Esophagus mucosa (tissue), 1 donor: ENCODE measurements at regions not wholly inside any gene's neighbourhood (a gene's known extent, or its start where the extent isn't known, plus 50 kb on each side); places are given as distances from the start of the nearest gene placed in this dataset.
A peak's percentile ranks its signal among the peaks of the same experiment; 100 is the strongest.

Source experiments
- ATAC-seq: fragments of 200-7000 bp; cut with Tn5 transposase; one replicate; pipeline ENCODE4 v1.9.1; 2020
- donor health status: DM: yes; HTN: yes; CAD: no.

DNA sequence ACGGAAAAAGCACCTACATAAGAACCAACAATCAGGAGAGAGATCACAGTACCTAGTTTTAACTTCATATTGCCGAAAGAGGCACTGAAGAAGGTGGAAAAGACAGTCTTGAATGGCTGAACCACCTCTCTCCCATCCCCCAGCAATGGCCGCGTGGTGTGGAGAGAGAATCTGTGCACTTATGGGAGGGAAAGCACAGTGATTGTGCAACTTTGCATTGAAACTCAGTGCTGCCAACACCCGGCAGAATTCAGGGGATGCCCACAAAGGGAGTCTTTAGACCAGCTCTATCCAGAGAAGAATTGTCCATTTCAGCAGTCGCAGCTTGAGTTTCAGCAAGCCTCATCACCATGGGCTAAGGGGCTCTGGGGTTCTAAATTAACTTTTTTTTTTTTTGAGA, 186.3 kb upstream of the USP25 start:
- ATAC-seq = no peak

DNA sequence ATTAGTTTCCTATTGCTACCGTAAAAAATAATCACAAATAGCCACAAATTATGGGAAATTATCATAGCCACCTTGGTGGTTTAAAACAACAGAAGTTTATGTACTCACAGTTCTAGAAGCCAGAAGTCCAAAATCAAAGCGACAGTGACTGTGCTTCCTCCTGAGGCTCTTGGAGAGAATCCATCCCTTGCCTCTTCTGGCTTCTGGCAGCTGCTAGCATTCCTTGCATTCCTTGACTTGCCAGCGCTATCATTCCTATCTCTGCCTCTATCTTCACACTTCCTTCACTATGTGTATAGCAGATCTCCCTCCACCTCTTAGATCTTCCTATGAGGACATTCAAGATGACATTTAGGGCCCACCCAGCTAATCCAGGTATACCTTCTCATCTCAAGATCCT, 180.1 kb upstream of the USP25 start:
- ATAC-seq = no peak

DNA sequence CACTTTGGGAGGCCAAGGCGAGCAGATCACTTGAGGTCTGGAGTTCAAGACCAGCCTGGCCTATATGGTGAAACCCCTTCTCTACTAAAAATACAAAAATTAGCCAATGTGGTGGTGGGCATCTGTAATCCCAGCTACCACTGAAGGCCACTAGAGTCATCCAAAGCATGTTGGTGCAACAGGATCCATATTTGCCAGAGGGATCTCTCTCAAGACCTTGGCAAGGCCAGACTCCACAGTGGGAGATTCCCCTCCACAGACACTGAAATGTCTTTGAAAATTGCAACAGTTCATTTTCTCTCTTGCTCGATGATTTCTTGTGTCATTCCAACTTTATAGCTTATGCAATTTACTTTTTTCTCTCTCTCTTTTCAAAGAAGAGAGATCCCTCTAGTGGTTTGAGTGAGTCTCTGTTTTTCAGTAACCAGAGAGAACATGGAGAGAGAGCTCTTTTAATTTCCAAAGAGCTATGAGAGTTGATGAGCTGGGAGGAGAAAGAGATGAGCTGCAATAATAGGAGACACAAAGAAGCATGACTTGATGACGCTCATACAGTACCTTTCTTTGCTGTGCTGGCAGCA, 176.8 kb upstream of the USP25 start:
- peak; percentile 41 for ATAC-seq

DNA sequence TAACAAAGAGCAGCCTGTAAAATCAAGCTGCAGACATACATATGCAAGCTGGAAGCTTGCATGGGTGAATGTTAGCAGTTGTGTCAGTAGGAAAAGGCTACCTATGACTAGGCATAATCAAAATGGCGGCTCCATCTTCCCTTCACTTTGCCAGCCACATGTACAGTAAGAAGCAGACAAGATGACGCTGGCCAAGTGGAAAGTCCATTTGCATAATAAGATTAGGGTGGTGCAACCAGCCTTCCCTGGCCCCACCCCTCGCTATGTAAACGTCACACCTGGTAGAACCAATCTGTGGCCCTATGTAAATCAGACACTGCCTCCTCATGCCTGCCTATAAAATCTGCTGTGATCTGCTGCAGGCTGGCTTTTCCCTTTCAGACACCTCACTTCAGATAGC, 171.9 kb upstream of the USP25 start:
- ATAC-seq = no peak

DNA sequence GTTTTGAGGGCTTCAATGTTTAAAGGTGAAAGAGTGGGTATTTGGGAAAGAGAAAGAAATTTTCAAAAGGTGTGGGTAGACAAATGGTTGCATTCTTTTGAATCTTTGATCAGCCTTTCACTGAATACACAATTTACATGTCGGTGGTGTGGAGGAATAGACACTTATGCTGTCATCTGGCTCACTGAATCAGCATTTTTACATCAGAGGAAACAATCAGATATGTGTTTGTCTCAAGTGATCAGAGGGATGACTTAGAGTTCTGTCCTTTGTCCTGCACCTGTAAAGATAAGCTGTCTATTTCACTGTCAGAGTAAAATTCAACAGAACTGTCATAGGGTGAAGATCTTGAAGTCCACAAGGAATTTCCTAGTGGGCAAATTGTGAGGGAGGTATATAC, 170.9 kb upstream of the USP25 start:
- ATAC-seq = no peak

DNA sequence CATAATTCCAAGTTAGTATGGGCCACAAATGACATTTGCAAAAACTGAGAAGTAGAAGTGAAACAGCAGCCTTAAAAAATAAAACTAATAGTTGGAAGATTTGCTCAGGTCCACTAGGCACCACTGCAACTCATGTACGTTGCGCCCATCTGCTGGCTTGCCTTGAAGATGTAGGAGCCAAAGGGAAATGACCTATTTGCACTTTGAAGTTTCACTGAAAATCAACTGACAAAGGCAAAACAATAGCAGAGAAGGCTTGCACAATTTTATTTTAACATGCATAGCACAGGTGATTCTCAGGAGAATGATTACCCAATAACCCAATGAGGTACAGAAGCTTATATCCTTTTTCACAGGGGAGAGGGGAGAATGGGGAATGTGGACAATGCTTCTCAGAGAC, 170.1 kb upstream of the USP25 start:
- no peak for ATAC-seq

DNA sequence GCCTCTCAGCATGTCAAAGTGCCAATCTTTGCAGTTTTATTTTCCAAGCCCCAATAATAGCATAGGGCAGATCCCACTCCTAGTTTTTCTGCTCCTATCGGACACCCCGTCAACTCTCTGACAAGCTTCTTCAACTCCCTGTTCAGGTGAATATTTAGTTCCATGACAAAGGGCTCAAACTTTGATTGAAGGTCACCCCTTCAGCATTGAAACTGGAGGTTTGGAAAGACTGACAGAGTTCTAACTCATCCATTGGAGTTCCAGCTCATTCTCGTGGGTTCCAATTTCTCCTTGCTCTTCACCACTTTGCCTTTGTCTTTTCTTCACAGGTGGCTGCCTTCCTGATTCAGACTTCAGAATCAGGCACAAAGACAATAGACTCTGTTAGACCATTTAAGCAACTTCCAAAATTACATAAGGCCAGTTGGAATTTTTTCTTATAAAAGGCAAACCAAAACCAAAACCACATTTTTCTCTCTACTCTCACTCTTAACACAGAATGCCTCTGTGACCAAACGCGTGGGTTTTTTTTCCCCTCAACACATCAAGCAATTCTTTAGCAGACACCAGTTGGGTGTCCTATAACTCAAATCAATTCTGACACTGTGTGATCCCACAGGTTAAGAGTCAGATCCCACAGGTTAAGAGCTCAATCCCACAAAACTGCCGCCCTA, 169.3 kb upstream of the USP25 start:
- no peak for ATAC-seq

DNA sequence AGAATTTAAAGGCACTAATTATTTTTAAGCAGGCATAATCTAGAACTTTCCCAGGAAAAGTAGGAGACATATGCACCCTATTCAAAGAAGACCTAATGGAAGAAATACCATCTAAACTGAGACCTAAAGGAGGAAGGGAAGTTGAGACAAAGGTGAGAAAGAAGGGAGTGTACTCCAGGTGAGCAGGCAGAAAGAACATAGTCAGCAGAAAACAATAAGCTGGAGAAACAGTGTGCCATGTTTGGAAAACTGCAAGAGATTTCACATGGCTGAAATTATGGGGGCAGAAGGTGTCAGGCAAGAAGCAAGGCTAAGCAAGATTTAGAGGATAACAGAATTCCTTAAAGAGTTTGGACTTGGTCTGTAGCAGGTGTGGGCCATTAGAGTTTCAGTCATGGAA, 167.0 kb upstream of the USP25 start:
- ATAC-seq = no peak

DNA sequence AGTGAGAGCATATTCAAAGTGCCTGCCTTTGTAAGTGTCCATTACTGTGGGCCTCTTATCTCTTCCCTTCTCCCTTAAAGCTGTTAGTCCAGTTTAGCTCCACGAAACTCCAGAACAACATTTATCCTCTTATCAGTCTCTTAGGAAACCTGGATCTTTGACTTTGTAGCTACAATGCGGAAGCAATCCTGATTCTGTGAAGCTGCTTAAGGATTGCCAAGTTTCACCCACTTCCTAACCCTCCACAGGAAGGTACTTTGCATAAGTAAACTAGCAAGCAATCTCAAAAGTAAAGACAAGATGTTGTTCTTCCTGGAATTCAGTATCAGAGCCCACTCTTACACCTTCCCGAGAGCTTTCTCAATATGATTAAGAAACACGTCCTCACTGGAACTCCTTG, 164.9 kb upstream of the USP25 start:
- ATAC-seq = no peak

DNA sequence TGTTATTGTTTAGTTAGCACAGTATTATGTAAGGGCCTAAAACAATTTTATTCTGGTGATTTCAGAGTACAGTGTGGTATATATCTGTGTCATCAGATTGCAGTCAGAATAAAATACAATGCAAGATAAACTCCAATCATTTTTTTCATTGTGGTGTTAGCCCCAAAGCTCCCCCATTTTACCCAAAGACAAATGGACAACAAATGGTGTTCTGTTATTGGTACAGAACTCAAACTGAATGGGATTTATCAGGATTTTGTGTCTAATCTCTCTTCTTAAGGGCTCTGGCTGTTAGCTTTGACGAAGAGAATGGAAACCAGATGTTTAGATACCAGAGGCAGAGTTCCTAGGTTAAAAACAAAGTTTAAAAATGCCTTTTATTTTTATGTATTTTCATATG, 163.1 kb upstream of the USP25 start:
- no peak for ATAC-seq

DNA sequence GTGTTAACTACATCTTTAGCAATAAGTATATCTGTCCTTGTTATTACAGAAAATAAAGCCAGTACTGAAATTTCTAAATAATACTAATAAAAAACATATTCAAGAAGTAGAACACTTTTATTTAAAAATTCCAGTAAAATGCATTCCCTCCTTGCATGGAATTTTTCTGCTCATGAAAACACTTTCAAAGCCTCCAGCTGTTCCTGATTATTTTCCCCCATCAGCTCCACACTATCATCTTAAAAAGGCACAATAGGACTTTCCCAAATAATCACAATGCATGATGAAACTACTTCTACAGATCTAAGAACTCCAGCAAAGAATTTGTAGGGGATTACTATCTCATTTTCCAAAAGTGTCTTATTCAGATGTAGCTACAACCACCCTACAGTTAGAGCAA, 162.6 kb upstream of the USP25 start:
- no peak for ATAC-seq

DNA sequence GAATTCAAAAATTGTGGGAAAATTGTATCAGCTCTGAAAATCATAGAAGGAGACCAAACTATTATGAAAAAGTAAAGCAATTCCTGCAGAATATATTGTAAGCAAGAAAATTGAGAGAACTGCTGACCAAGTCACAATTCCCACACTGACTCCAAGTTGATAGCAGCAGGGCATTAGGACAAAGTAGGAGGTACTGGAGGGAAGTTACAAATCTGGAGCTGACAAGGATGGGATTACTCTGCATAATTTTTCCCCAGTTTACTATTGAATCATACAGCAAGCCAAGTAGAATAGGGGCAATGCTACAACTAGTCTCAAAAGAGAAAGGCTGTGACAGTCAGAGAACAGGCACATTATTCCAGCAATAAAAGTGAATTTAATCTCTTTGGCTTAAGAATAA, 161.3 kb upstream of the USP25 start:
- no peak for ATAC-seq

DNA sequence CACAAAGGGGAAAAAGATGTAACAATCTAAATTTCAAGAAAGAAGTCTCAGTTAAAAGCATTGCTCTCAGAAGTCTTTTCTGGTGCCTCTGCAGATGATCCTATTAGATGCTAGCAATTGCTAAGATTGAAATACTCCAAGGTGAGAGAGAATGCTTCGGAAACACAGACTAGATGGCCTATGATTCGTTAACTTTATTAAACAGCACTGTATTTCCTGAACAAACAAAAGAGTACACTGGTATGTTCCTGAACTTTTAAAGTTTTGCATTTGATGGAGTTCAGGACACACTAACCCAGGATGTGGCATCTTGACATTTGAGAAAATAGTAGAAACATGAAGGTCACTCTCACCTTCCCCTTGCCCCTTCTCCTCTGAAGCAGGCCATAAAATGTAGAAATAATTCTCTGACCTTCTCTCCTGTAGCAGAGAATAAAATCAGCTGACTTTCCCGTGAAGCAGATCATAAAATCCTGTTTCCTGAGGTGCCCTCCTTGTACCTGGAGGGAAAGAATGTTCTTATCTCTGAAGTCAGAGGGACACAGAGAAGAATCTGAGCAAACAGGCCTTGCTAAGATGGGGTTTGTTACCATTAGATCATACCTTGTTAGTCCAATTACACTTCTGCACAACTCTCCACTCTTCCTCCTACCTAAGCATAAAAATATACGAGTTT, 142.9 kb upstream of the USP25 start:
- ATAC-seq = no peak

DNA sequence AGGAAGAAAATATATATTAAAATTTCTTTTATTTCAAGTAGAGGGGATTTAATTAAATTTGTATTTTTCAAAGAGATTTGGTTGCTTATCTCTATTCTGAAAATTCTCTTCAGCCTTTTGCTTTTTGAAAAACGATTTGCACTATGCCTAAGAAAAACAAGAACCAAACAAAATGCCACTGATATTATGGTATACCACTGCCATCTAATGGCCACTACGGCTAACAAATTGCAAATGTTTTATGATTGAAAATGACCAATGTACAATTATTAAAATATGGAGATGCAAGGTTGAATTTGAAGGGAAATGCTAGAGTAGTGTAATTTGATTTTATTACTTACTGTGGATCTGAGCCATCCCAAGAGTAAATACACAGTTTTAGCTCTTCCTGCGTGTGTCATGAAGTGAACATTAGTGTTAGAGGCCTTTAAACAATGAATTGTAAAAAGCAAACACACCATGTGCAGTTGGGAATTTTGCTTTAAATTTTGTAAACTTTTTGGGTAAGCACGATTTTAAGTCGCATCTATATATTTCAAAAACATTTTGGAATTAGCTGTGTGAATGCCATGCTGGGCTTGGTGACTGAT, 137.4 kb upstream of the USP25 start:
- ATAC-seq = peak; percentile 35

DNA sequence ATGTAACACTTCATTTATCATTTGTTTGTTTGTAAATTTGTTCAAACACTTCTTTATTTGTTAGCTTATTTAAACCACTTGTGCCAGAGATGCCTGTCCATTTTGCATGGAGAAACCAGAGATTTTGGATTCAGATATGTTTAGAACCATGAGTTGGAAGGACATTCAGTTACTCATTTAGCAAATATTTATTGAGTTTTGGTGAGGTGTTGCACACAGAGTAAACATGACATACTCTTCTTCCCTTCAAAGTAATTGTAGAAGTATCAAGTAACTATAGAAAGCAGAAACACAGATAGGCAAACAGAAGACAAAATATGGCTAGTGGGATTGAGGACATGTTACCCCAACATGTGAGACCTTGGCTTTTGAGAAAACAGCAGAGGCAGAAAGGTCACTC, 136.8 kb upstream of the USP25 start:
- no peak for ATAC-seq

DNA sequence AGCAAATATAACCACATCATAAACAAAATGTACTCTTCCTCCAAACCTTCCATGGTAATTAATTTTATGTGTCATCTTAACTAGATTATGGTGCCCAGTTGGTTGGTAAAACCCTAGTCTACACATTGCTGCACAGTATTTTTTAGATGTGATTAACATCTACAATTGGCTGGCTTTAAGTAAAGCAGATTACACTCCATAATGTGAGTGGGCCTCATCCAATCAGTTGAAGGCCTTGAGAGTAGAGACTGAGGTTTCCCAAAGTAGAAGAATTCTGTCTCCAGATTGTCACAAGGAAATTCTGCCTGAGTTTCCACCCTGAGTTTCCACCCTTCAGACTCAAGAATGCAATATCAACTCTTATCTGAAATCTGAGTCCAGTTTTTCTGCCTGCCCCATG, 128.4 kb upstream of the USP25 start:
- ATAC-seq = no peak

DNA sequence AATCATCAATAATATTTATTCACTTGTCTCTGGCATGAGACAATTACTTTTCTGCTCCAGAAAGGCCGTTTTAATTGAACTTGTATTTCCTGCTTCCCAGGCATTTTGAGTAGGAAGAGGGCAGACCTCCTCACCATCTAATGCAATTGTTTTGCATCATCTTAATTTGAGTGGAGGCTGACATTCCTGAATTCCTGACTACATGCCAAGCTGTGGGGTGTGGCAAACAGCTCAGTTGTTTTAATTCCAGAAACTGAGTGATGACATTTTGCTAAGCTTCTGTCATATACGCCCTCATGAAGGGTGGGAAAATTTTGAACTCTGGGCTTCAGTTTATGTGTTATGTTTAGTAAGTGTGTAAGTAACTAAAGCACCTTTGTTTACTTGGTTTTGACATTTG, 125.4 kb upstream of the USP25 start:
- peak; percentile 85 for ATAC-seq

DNA sequence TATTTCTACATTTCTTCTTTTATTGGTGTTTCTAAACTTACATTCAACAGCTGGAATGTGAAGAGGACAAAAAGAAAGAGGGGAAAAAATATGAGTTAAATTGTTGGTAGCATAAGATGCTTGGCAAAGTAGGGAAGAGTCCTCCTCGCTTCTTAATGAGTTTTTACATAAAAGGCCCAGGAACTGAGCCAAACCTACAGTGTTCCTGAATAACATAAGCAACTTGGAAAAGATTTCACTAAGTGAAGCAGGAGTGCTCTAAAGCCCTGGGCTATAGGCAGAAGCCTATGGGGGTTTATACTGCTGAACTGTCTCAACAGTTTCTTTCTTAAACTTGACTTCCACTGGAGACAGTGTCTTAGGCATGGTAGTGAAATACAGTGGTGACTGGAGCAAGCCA, 115.0 kb upstream of the USP25 start:
- no peak for ATAC-seq

DNA sequence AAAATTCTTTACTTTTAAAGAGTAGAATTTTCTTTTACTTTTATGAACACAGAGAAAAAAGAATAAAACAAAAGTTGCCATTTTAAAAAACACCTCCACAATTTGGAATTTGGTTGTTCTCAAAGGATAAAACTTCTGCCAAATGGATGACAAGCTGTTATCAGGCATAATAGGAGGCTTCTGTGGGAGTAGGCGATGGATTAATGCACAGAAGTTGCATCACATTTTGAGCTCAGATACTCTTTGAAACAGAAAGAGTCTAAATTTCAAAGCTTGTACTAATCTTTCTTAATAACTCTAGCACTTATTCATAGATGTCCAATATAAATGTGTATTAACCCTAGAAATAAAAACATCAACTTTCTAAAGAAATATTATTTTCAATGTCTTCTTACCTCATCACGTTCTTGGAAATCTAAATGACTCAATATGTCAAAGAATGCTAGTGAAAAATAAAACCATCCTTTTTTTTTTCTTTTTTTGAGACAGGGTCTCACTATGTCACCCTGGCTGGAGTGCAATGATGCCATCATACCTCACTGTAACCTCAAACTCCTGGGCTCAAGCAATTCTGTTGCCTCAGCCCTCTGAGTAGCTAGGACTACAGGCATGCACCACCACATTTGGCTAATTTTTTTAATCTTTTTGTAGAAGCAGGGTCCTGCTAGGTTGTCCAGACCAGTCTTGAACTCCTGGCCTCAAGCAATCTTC, 112.8 kb upstream of the USP25 start:
- no peak for ATAC-seq

DNA sequence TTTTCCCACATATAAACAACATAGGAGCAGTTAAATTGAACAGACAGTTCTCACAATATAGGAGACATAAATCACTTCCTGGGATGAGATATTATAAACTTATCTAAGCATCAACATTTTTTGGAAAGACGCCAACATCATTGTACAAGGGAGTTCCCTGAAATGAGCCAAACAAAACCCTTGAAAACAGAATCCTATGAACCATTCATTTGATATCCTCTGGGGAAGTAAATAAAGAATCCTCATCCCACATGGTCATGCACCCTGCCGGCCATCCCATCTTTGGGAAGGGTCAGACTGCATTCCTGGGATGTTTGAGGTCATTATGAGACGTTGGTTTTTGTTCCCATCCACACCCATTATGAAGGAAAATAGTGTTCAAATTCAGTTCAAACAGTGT, 111.8 kb upstream of the USP25 start:
- no peak for ATAC-seq

DNA sequence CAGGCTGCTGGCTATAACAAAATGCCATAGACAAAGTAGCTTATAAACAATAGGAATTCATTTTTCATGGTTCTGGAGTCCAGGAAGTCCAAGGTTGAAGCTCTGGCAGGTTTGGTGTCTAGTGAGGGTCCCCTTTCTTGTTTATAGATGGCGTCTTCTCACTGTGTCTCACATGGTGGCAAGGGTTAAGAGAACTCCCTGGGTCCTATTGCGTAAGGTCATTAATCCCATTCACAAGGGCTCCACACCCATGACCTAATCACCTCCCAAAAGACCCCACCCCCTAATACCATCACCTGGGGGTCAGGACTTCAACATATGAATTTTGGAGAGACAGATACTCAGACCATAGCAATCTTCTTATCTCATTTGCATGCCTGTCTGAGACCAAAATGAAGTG, 108.9 kb upstream of the USP25 start:
- no peak for ATAC-seq

DNA sequence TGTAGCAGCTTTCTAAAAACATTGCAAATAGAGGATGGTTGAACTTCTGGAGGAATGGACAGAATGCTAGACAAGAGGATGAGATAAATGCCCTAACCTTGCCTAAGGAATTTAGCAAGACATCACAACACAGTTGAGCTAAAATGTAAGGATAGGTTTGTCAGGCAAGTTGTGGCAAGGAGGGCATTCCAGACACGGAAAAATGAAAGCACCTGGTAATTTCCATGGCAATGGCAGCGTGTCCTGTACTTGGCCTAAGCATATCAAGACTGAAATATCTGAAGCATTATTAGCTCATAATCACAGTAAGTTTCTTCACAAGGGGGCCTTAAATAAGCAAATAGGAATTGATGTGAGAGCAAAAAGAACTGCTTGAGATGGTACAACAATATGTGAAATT, 105.1 kb upstream of the USP25 start:
- no peak for ATAC-seq

DNA sequence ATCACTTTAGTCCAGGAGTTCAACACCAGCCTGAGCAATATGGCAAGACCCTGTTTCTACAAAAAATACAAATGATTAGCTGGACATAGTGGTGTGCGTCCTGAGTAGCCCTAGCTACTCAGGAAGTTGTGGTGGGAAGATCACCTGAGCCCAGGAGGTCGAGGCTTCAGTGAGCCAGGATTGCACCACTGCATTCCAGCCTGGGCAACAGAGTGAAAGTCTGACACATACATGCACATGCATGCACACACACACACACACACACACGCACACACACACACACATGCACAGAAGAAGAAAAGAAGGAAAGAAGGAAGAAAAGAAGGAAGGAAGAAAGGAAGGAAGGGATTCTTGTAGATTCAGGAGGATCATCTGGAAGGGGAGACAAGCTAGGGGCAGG, 104.4 kb upstream of the USP25 start:
- no peak for ATAC-seq

DNA sequence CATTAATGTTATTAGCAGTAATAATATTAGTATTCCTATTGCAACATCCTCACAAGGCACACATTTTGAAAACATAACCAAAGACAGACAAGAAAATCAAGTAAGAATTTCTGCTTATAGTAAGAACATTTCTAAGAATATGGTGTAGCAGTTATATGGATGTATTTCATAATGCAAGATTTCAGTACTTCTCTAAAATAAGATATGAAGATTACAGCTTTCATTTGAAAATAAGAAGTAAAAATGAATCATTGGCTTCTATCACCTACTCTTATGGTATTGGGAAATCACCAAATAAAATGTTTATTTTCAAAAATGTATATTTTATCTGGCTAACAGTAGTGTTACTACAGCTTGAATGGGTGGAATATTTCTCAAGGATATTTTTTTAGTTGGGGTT, 103.8 kb upstream of the USP25 start:
- ATAC-seq = no peak
